Loucy (cell line): ENCODE measurements at regions not wholly inside any gene's neighbourhood (a gene's known extent, or its start where the extent isn't known, plus 50 kb on each side); places are given as distances from the start of the nearest gene placed in this dataset.

Experiments used
- CTCF ChIP-seq: fragments of 200-600 bp; sonication (generic); conservative IDR thresholded peaks from 2 replicates; pipeline ENCODE4 v1.5.1; 2014; ENCODE audit warnings: mild to moderate bottlenecking, antibody characterized with exemption, low read length
- EZH2phosphoT487 ChIP-seq: fragments of 200-600 bp; IDR thresholded peaks from 2 replicates; pipeline ENCODE4 v1.6.1; 2018; ENCODE audit warnings: antibody characterized with exemption, mild to moderate bottlenecking, moderate library complexity, borderline replicate concordance

- TF ChIP-seq CTCF (no peak), EZH2phosphoT487 (no peak)
Measured at GRCh38 chr2:239616729-239617128, 215.9 kb upstream of the HDAC4 start.
